ENCODE measurements at regions not wholly inside any gene's neighbourhood (a gene's known extent, or its start where the extent isn't known, plus 50 kb on each side); places are given as distances from the start of the nearest gene placed in this dataset.

DNA sequence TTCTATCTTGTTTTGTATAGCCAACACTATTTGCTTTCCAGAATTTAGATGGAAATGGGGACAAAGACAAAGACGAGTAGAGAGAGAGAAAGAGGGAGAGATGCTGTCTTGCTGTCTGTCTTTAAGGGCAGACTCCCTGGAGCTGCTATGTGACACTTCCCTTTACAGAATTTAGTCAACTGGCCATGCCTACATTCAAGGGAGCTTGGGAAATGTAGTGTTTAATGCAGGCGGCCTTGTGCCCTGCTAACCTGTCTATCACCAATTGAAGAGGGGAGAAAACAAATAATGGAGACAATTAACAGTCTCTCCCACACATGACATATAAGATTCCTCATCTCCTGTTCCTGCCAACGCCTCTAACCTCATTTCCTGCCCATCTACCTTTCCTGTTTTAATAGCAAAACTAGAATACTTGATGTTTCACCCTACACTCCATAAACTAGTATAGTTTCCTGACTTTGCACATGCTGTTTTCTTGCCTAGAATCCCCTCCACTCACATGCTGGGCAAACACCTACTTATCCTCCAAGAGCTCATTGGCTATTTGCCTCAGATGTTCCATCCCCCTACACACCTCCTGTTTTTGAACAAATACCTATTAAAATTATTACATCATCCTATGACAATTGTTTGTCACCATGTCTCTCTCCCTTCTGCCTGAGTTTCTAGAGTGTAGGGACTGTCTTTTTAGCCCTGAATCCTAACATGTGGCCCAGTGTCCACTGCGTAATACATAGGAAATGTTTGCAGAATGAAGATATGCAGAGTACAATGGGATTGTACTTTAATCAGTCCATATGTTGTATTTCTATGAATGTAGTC is 117.2 kb downstream of the SLC25A24 start:
- peak; percentile 50 for DNase-seq

DNA sequence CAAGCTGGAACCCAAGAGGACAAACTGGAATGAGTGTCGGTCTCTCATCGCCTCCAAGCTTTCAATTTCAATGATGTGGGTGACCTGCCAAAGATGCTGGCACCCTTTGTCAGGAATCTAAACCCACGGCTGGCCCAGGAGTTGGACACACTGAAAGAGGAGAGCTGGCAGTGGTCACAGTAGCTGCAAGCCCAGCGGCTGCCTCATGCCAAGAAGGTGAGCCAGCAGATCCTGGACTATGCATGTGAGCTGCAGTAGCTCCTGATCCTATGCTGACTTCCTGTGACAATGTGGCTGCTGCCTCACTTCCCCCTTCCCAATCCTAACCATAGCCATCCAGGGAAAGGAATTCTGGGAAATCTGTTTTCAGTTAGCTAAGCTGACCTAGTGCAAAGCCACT is 117.0 kb upstream of the VAV3 start:
- DNase-seq = no peak

DNA sequence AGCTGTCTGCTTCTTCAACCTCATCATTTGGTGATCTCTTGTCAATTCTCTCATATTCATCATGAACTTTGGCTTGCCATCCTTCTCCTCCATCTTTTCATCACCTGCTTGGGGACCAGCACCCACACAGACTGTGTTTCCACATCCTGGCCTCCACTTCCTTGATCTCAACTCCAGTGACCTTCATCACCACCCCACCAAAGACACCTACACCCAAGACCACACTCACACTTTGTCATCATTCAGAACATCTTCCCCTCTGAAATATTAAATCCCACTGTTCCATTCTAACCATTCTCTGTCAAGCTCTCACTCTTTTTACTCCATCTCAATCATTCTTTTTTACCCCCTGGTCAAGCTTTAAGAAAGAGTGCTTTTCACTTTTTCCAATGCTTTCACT is 115.5 kb upstream of the VAV3 start:
- no peak for DNase-seq

DNA sequence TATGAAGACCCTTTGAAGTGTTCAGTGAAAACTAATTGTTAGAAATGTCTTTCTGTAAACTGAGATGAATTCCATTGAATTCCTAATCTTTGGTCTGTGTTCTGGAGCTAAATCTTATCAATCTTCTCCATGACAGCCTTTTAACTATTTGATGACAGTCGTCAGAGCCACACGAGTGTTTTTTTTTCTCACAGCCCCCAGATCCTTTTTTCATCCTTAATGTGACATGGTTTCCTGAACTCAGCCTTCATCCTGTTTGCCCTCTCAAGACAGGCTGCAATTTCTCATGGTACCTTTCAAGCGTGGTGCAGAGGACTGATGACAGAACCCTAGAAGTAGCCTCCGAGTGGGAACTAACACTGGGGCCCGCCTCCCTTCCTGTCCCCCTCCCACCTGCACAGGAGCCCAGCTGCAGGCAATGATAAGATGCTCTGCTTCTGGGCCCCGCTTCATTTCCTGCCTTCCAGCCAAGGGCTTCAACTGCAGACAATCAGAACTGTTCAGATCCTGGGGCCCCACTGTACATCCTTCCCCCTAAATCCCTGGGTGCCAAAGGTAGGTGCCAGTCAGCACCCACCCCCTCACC is 114.6 kb upstream of the VAV3 start:
- peak; percentile 91 for DNase-seq

DNA sequence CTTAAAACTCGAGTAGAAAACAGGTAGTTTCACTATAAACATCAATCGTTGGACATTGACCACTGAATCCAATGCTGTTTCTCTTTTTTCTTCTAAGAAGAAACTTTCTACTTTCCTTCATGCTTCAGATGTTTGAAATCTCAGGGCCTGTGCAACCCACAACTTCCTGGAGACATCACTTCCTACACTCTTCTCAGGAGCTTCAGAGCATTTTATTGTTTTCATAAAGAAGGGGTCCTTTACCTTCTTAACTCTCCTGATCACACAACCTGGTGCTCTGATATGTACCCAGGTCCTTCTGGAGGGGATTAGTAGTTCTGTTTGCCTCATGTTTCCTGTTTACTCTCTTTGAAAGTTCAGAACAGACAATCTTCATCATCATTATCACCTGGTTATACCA is 113.0 kb upstream of the VAV3 start:
- DNase-seq = no peak

DNA sequence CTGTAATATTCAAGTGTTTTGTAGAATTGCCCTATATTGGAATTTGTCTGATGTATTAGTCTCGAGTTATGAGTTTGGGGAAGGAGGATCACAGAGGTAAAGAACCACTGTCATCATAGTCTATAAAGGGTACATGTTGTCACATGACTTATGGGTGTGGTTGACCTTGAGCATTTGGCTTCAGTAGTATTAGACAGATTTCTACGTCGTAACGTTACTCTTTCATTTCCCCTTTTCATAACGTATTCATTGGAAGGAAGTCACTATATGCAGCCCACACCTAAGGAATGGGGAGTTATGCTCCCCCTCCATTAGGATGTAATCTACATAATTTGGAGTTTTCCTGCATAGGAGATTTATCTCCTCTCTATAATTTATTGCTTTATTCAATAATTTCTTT is 110.1 kb upstream of the VAV3 start:
- peak; percentile 53 for DNase-seq

DNA sequence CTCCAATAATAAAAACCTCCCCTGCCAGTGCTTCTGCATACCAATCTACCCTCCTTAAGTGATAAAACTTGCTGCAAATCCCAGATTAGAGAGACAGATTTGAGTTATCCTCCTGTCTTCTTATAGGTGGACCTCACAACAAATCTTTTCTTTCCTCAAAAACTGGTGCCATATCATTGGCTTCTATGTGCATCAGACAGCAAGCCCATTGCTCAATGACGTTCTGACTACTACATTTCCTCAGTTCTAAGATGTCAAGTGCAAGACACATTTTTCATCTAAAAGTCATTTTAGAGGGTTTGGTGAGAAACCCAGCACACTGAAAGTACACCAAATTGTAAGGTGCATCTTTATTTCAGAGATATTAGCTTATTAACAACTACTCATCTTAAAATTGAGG is 107.8 kb upstream of the VAV3 start:
- no peak for DNase-seq

GRCh38 chr1:108072212-108072611 is 107.2 kb upstream of the VAV3 start:
- DNase-seq = peak; percentile 49

- no peak for DNase-seq
These were observed 106.6 kb upstream of the VAV3 start for GRCh38 chr1:108071601-108072000.

DNA sequence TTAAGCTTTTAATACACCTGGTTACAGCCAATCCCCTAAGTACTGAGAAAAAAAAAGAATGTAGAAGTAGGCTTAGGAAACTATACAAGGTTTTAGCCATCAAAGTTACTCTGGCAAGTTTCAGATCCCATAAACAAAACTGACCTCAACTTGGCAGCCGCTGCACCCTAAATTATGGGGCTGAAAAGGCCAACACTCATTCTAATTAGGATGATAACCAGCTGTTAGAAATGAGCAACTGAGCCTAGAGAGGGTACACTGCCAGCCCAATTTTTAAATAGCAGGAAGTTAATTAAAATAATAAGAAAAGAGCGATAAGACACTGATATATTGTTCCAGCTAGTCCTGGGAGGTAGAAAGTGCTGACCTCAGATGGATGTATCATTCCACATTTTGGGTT is 105.7 kb upstream of the VAV3 start:
- no peak for DNase-seq

- peak; percentile 52 for DNase-seq
These were observed 103.0 kb upstream of the VAV3 start for GRCh38 chr1:108067884-108068540.

DNA sequence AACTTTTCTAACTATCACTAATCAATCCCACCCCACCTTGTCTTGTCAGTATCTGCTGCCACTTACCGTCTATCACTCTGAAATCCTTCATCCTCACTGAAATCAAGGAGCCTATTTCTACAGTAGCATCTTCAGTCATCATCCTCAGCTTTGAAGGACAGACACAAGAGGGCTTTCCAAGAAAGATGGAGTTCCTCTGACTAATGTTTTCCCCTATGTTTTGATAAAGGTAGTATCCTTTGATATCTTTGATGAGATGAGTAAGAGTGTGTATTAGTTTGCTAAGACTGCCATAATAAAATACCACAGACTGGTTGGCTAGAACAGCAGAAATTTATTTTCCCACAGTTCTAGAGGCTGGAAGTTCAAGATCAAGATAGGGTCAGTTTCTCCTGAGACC is 101.8 kb upstream of the VAV3 start:
- DNase-seq = no peak

GRCh38 chr1:108064255-108064654 is 99.3 kb upstream of the VAV3 start:
- no peak for DNase-seq

DNA sequence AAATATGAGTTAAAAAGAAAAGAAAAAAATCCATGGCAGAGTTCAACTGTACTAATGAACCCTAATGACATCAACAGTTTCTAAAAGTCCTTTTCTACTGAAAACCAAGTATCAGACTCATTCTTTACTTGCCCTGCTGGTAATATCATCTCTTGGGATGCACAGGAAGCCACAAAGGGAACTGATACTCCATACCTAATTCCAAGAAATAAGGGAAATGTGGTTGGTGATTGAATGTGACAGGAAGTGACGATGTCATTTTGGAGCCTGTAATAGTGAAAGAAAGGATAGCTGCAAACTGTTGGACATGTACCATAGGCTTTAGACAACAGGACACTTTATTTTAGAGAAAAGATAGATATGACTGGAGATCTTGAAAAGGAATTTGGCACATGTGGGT is 98.7 kb upstream of the VAV3 start:
- DNase-seq = peak; percentile 54

DNA sequence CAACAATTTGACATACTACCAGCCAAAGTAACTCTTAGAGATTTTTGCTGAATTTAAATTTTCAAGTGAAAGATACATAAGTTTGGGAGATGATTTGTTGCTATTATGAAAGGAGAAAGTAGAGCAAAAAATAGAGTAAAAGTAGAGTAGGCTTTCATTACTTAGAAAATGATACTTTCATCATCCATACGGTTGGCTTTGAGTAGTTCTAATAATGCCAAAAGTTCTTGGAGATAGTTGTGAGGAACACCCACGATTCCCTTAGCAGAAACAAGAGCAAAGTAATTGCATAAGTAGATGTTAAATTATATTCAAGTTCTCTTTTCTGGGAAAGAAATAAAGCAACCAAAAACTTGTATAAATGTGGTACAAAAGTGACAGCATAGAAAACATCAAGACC is 95.0 kb upstream of the VAV3 start:
- DNase-seq = no peak

DNA sequence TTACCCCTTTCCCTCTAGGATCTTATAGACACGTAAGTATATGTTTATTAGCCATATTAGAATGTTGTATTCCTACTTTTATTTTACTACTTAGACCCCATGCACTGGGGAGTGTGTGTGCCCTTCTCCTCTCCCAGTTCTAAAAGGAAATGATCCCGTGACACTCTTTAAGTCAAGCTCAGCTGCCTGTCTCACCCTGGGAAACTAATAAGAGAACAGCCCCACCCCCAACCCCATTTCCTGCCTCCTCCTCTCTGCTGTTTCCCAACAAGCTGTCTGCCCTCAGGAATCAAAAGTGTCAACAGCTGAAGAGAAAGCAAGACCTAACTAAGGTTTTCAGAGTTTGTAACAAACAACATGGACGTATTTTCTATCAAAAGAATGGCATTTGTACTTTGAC is 92.6 kb upstream of the VAV3 start:
- DNase-seq = peak; percentile 39

DNA sequence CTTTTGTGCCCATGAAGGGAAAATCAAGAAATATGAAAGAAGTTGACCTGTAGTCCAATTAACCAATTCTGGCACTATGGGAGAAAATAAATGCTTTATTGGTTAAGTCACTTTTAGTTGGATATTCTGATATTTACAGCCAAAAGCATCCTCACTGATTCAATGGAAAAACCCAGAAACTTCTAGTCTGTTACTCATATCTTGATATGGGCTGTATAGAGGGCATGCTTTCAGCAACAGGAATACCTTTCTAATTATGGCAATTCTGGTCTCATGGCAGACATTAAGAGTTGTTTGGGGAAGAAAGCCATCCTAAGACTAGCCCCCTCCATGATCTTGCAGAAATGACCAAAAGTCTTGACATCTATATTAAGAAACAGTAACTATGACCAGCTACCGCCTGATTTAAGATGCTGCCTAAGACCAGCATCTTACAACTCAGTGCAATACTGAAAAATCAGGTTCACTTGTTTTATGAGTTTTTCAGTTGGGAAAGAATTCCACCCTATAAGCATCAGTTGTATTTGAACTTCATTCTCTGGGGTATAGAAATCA is 91.5 kb upstream of the VAV3 start:
- DNase-seq = no peak

- no peak for DNase-seq
These were observed 90.4 kb upstream of the VAV3 start for GRCh38 chr1:108055387-108055786.

DNA sequence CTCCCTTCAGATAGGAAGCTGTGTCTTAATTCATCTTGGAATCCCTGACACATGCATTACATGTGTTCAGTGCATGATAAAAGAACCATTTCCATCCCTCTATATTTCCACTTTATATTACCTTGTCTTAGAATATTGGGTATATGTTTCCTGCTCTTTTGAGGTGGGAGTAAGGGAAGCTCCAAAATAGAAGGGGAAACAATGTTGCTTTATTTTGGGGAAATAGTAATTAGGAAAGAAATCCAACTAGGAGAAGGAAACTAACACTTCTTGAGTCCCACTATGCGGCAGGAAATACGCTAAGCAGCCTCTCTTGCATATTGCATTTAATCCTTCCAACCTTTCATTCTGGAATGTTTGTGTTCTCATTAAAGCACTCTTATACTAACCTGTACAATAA is 89.4 kb upstream of the VAV3 start:
- DNase-seq = peak; percentile 37

- DNase-seq = peak; percentile 39
These were observed 88.5 kb upstream of the VAV3 start for GRCh38 chr1:108053270-108054013.

GRCh38 chr1:108051631-108052377 is 86.8 kb upstream of the VAV3 start:
- no peak for DNase-seq

DNA sequence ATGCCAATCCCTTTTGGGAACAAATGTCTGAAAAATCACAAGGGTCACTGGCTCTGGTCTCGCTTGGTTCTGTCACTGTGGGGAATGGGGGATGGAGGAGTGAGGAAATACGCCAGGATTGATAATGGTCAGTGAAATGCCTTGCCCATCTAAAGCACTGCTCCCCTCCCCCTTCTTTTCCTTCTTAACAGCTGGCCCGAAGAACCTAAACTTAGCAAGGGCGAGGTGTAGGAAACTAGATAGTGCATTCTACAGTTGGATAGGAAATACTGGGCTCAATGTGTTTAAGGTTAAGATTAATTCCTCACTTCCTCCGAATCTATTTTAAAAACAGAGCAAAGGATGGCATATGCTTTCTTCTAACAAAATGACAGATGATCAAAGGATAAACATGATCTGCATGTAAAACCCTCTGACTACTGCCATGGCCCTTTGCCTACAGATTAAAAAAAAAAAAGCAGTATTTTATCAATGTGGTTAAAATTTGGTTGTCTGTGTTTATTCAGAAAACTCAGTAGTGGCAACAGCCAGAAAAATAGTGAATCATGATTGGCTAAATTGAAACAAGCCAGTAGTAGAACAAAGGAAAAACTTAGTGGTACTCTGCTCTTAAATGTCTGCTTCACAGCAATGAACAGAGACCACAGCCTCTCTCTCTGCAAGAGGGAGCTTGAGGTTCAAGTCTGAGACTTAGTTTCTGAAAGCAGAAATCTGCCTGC is 86.1 kb upstream of the VAV3 start:
- peak; percentile 94 for DNase-seq
